Tibial nerve (tissue), 4 donors: ENCODE measurements at regions not wholly inside any gene's neighbourhood (a gene's known extent, or its start where the extent isn't known, plus 50 kb on each side); places are given as distances from the start of the nearest gene placed in this dataset.

ENCODE experiments used
- CTCF ChIP-seq, 5 experiments: fragments of 200-600 bp in 3 of 5; fragments of 450-650 bp in 2 of 5; sonication (generic) in 3 of 5; IDR thresholded peaks; one replicate each; pipeline ENCODE4 v1.5.1; 2016 to 2019; ENCODE audit warnings: antibody characterized with exemption in 5 of 5, mild to moderate bottlenecking in 3 of 5, moderate library complexity in 2 of 5
- EP300 ChIP-seq, 2 donors: sonication (generic); formaldehyde crosslinking; IDR thresholded peaks; one replicate each; pipeline ENCODE4 v1.6.1; 2017; ENCODE audit warnings: antibody characterized with exemption in 2 of 2, mild to moderate bottlenecking in 1 of 2

- TF ChIP-seq CTCF (IDR thresholded peaks at IDR 0.05) = no peak
- no peak for TF ChIP-seq EP300 (IDR thresholded peaks at IDR 0.05)
Measured at GRCh38 chr17:63153488-63153887, 187.5 kb downstream of the TANC2 start.
